ENCODE measurements at regions not wholly inside any gene's neighbourhood (a gene's known extent, or its start where the extent isn't known, plus 50 kb on each side); places are given as distances from the start of the nearest gene placed in this dataset.

DNA sequence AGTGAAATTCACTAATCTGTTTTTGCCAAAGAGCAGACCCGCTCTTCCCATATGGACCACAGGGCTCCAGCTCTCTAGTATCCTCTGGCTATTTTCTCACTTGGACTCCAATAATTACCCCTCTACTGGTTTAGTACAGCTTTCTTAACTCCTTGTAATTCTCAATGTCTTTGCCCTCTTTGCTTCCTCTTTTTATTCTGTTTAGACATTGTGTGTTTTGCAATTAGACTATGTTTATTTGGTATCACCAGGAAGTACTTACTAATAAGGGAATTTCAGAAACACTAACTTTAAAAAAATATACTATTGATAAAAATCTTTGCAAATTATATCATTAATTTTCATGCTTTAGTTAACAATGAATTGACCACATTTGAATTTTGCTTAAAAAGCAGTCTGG is 111.6 kb upstream of the OBI1 start:
- no peak overlapping the region for H3K4me3 ChIP-seq (ENCODE audit: low read depth, low read length)
- TF ChIP-seq, protein P1, sequence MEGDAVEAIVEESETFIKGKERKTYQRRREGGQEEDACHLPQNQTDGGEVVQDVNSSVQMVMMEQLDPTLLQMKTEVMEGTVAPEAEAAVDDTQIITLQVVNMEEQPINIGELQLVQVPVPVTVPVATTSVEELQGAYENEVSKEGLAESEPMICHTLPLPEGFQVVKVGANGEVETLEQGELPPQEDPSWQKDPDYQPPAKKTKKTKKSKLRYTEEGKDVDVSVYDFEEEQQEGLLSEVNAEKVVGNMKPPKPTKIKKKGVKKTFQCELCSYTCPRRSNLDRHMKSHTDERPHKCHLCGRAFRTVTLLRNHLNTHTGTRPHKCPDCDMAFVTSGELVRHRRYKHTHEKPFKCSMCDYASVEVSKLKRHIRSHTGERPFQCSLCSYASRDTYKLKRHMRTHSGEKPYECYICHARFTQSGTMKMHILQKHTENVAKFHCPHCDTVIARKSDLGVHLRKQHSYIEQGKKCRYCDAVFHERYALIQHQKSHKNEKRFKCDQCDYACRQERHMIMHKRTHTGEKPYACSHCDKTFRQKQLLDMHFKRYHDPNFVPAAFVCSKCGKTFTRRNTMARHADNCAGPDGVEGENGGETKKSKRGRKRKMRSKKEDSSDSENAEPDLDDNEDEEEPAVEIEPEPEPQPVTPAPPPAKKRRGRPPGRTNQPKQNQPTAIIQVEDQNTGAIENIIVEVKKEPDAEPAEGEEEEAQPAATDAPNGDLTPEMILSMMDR (IDR thresholded peaks at IDR 0.05; ENCODE audit: low read depth, low read length, missing control alignments) = no peak
- no peak for DNase-seq (ENCODE audit: low read depth)

DNA sequence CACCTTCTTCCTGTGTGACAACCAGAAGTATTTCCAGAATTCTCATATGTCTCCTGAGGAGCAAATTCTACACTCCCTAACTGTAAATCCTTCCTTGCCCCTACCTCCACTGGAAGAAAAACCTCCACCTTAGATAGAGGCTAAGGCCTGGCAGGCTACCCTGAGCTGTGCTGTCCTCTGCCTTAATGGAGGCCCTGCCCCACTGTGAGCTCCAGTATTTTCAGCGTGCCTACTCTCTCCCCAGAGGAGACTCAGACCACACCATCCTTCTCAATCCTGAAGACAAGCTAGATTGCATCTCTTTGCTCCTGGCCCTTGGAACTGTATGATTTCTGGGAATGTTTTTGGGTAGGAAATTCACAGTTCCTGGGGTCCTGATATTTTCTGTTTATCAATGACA is 110.0 kb upstream of the OBI1 start:
- no peak overlapping the region for H3K4me3 ChIP-seq (ENCODE audit: low read depth, low read length)
- no peak for DNase-seq (ENCODE audit: low read depth)
- TF ChIP-seq, protein P1 (IDR thresholded peaks at IDR 0.05; ENCODE audit: low read depth, low read length, missing control alignments) = no peak

DNA sequence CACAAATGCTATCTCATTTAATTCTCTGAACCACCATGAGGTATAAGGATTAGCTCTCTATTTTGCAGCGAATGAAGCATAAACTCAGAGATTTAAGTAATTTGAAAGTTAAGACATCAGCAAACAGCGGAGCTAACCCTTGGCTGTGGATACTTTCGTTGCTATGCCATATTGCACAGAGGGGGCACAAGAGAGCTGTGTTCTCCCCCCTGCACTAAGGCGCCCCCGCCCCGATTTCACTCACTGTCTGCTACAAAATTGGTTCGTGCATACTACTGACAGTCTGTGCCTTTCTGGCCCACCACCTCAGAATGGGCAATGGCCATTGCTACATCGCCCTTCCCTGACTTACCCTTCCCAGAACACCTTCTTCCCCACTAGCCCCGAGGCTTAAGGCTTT is 105.7 kb upstream of the OBI1 start:
- no peak for DNase-seq (ENCODE audit: low read depth)
- TF ChIP-seq, protein P1 (IDR thresholded peaks at IDR 0.05; ENCODE audit: low read depth, low read length, missing control alignments) = no peak
- H3K4me3 ChIP-seq (ENCODE audit: low read depth, low read length) = no peak overlapping the region

DNA sequence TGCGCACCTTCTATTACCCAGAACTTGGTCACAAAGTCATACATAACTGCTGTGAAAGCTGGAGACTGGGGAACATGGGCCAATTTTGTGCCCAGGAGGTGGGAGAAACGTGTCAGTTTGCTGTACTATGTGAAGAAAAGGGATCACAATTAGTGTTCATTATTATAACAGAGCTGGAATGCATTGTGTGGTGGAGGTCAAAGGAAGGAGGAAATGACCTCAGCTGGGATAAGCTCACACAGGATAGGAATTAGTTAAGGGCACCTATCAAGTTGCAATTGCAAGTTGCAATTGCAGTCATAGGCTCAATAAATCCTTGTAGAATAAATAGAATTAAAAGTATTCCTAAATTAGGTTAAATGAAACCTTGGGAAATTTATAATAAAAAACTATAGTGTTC is 103.9 kb upstream of the OBI1 start:
- TF ChIP-seq, protein P1 (IDR thresholded peaks at IDR 0.05; ENCODE audit: low read depth, low read length, missing control alignments) = no peak
- DNase-seq (ENCODE audit: low read depth) = no peak
- no peak overlapping the region for H3K4me3 ChIP-seq (ENCODE audit: low read depth, low read length)

DNA sequence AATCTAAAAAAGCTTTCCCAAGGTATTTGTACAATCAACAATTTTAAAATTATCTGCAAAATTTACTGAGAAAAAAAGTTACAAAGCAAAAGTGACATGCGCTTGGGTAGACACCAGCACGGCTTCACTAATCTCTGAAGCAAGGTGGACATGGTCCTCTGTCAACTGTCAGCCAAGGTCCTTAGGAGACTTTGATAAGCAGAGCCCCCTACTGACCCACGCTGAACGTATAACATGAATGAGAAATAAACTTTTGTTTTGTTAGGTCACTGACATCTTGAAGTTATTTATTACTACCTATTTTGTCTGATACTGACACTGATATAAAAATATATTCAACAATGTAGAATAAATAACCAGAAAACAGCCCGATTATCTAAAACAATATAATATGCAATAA is 100.7 kb upstream of the OBI1 start:
- no peak for DNase-seq (ENCODE audit: low read depth)
- TF ChIP-seq, protein P1 (IDR thresholded peaks at IDR 0.05; ENCODE audit: low read depth, low read length, missing control alignments) = no peak
- H3K4me3 ChIP-seq (ENCODE audit: low read depth, low read length) = no peak overlapping the region

GRCh38 chr13:78758549-78758948 is 99.6 kb upstream of the OBI1 start:
- DNase-seq (ENCODE audit: low read depth) = no peak
- no peak overlapping the region for H3K4me3 ChIP-seq (ENCODE audit: low read depth, low read length)
- TF ChIP-seq, protein P1 (IDR thresholded peaks at IDR 0.05; ENCODE audit: low read depth, low read length, missing control alignments) = no peak

GRCh38 chr13:78753435-78753834 is 94.5 kb upstream of the OBI1 start:
- TF ChIP-seq, protein P1 (IDR thresholded peaks at IDR 0.05; ENCODE audit: low read depth, low read length, missing control alignments) = no peak
- no peak overlapping the region for H3K4me3 ChIP-seq (ENCODE audit: low read depth, low read length)
- no peak for DNase-seq (ENCODE audit: low read depth)
